ENCODE measurements at regions not wholly inside any gene's neighbourhood (a gene's known extent, or its start where the extent isn't known, plus 50 kb on each side); places are given as distances from the start of the nearest gene placed in this dataset.
A peak's percentile ranks its signal among the peaks of the same experiment; 100 is the strongest.

DNA sequence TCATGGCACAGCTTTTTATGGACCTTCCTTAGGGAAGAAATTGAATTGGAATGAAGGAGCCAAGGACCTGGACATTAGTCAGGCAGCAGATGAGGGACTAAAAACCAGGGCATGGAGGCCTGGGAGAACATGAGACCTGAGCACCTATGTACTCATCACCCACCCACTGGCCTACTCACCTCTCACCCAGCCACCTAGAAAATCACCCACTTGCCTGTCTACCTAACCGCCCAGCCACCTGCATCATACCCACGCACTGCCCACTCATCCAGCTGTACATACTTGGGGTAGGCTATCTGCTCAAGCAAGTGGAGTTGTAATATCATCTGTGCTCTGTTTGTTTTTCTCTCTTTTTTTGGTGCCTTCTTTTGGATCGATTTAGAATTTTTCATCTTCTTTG is 65.3 kb upstream of the SLCO2A1 start:
- H3K9me3 ChIP-seq = no peaks in the 10 kb centered on the region
- no peaks in the 10 kb centered on the region for H3K4me1 ChIP-seq
- H3K36me3 ChIP-seq = no peaks in the 10 kb centered on the region
- H3K4me3 ChIP-seq = no peak overlapping the region
- H3K27ac ChIP-seq = no peak overlapping the region
- TF ChIP-seq, protein P1, sequence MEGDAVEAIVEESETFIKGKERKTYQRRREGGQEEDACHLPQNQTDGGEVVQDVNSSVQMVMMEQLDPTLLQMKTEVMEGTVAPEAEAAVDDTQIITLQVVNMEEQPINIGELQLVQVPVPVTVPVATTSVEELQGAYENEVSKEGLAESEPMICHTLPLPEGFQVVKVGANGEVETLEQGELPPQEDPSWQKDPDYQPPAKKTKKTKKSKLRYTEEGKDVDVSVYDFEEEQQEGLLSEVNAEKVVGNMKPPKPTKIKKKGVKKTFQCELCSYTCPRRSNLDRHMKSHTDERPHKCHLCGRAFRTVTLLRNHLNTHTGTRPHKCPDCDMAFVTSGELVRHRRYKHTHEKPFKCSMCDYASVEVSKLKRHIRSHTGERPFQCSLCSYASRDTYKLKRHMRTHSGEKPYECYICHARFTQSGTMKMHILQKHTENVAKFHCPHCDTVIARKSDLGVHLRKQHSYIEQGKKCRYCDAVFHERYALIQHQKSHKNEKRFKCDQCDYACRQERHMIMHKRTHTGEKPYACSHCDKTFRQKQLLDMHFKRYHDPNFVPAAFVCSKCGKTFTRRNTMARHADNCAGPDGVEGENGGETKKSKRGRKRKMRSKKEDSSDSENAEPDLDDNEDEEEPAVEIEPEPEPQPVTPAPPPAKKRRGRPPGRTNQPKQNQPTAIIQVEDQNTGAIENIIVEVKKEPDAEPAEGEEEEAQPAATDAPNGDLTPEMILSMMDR (IDR thresholded peaks at IDR 0.05) = no peak
- no peak for DNase-seq
- ATAC-seq = no peak
- intact Hi-C loops (cut with DNase I) = no loop called here
- H3K27me3 ChIP-seq = no peaks in the 10 kb centered on the region

DNA sequence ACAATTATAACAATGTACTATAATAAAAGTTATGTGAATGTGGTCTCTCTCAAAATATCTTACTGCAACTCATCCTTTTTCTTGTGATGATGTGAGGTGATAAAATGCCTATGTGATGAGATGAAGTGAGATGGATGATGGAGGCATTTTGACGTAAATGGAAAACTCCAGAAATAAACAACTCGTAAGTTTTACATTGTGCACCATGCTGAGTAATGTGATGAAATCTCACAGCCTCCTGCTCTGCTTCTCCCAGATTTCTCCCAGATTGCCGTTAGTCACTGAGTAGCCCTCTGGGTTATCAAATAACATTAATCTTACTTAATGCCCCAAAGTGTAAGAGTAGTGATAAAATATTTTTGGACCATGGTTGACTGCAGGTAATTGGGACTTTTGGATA is 64.8 kb upstream of the SLCO2A1 start:
- intact Hi-C loops (cut with DNase I) = no loop called here
- H3K36me3 ChIP-seq = no peaks in the 10 kb centered on the region
- H3K27me3 ChIP-seq = no peaks in the 10 kb centered on the region
- H3K9me3 ChIP-seq = no peaks in the 10 kb centered on the region
- no peak for DNase-seq
- ATAC-seq = no peak
- H3K4me1 ChIP-seq = no peaks in the 10 kb centered on the region
- no peak overlapping the region for H3K27ac ChIP-seq
- H3K4me3 ChIP-seq = no peak overlapping the region
- TF ChIP-seq, protein P1 (IDR thresholded peaks at IDR 0.05) = no peak

DNA sequence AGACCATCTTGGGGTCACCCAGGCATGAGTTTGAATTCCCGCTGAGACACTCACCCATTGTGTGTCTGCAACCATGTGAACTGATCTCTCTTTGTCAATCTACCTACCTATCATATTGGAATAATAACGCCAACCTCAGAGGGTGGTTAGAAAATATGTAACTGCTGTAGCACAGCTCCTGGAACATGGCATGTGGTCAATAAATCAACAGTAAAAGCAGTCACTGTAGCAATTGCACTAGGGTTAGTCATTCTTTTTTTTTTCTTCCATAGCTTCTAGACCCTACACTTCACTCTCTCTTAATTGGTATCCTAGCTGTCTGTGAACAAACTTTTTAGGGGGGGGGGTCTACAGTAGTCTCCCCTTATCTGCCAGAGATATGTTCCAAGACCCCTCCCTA is 64.2 kb upstream of the SLCO2A1 start:
- Histone ChIP-seq H3K36me3 (no peaks in the 10 kb centered on the region), H3K27ac (no peak overlapping the region), H3K9me3 (no peaks in the 10 kb centered on the region), H3K4me3 (no peak overlapping the region), H3K27me3 (no peaks in the 10 kb centered on the region), H3K4me1 (no peaks in the 10 kb centered on the region)
- DNase-seq (no peak), ATAC-seq (no peak)
- intact Hi-C loops (cut with DNase I) = no loop called here
- TF ChIP-seq, protein P1 (IDR thresholded peaks at IDR 0.05) = no peak

DNA sequence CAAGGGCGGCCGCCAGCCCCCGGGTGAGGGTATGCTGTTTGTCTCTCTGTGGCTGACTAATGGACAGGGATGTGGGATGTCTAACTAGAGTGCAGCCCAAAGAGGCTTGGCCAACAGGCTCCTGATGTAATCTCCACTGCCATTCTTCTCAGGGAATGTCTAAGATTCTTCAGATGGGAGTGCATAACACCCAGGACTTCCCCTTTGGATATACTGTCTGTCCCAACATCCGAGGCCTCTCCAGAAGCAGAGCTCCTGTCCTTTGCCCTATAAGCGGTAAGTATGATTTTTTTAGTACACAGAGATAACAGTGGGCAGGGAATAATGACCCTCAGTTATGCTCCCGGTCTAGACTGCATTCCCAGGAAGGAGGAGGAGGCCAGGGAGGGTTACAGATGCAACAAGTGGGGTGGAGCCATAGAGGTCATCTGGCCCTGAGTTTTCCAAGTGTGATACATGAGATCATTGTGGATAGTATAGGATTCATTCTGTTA is 62.5 kb upstream of the SLCO2A1 start:
- H3K4me3 ChIP-seq = no peak overlapping the region
- peak overlapping the region; percentile 6 for H3K27ac ChIP-seq
- ATAC-seq (peak; percentile 59), DNase-seq (no peak)
- H3K27me3 ChIP-seq = no peaks in the 10 kb centered on the region
- peaks cover 3% of the 10 kb centered on the region for H3K9me3 ChIP-seq
- H3K36me3 ChIP-seq = no peaks in the 10 kb centered on the region
- no peaks in the 10 kb centered on the region for H3K4me1 ChIP-seq
- intact Hi-C loops (cut with DNase I) = no loop called here
- TF ChIP-seq, protein P1 (IDR thresholded peaks at IDR 0.05) = no peak

DNA sequence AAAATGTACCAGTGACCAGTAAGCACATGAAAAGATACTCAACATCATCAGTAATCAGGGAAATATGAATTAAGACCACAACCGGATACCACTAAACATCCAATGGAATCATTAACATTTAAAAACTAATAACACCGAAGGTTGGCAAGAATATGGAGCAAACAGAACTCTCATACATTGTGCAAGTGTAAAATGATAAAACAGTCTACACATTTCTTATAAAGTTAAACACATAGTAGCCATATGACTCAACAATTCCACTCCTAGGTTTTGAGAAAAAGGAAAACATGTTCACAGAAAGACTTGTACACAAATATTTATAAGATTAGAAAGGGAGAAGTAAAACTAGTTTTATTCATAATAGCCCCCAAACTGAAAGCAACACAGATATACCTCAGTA is 60.3 kb upstream of the SLCO2A1 start:
- TF ChIP-seq, protein P1 (IDR thresholded peaks at IDR 0.05) = no peak
- H3K27me3 ChIP-seq = no peaks in the 10 kb centered on the region
- intact Hi-C loops (cut with DNase I) = no loop called here
- H3K9me3 ChIP-seq = peaks cover 3% of the 10 kb centered on the region
- no peak for ATAC-seq
- H3K27ac ChIP-seq = no peak overlapping the region
- DNase-seq = no peak
- no peaks in the 10 kb centered on the region for H3K4me1 ChIP-seq
- H3K36me3 ChIP-seq = no peaks in the 10 kb centered on the region
- no peak overlapping the region for H3K4me3 ChIP-seq
